ENCODE measurements at regions not wholly inside any gene's neighbourhood (a gene's known extent, or its start where the extent isn't known, plus 50 kb on each side); places are given as distances from the start of the nearest gene placed in this dataset.

- Histone ChIP-seq H3K36me3 (ENCODE audit: insufficient read depth, low read length, poor library complexity, severe bottlenecking) (no peaks in the 10 kb centered on the region), H3K9me3 (ENCODE audit: low read depth, low read length, poor library complexity, severe bottlenecking) (no peaks in the 10 kb centered on the region), H3K27me3 (replicated peaks; ENCODE audit: insufficient read depth, low read depth, low read length, poor library complexity) (peaks cover 28% of the 10 kb centered on the region), H3K4me1 (ENCODE audit: insufficient read depth, low read length, poor library complexity, severe bottlenecking) (no peaks in the 10 kb centered on the region), H3K27ac (ENCODE audit: low read depth, low read length, poor library complexity, severe bottlenecking) (no peak overlapping the region), H3K4me3 (ENCODE audit: low read depth, low read length, poor library complexity, severe bottlenecking) (no peak overlapping the region)
- BruUV-seq (replicated peaks) = no TSS peak
- POLR2A ChIA-PET (ENCODE audit: low non-redundant PET) = no interaction called here
- DNase-seq (ENCODE audit: low spot score) = no peak
- intact Hi-C loops (cut with micrococcal nuclease; ENCODE audit: unreplicated experiment) = no loop called here
- CTCF ChIA-PET = no interaction called here
- TF ChIP-seq EZH2 (IDR thresholded peaks at IDR 0.05; ENCODE audit: borderline replicate concordance, low read depth, low read length, poor library complexity, severe bottlenecking) = no peak
- TF ChIP-seq CTCF (conservative IDR thresholded peaks at IDR 0.05; ENCODE audit: low read depth, low read length) = no peak
Observed at GRCh38 chr20:48257833-48258232, 472.6 kb upstream of the SULF2 start.

GRCh38 chr20:48247961-48248360 is 462.7 kb upstream of the SULF2 start:
- BruUV-seq (replicated peaks) = no TSS peak
- CTCF ChIA-PET = no interaction called here
- intact Hi-C loops (cut with micrococcal nuclease; ENCODE audit: unreplicated experiment) = no loop called here
- Histone ChIP-seq H3K36me3 (ENCODE audit: insufficient read depth, low read length, poor library complexity, severe bottlenecking) (no peaks in the 10 kb centered on the region), H3K9me3 (ENCODE audit: low read depth, low read length, poor library complexity, severe bottlenecking) (no peaks in the 10 kb centered on the region), H3K4me3 (ENCODE audit: low read depth, low read length, poor library complexity, severe bottlenecking) (no peak overlapping the region), H3K4me1 (ENCODE audit: insufficient read depth, low read length, poor library complexity, severe bottlenecking) (no peaks in the 10 kb centered on the region), H3K27ac (ENCODE audit: low read depth, low read length, poor library complexity, severe bottlenecking) (no peak overlapping the region), H3K27me3 (replicated peaks; ENCODE audit: insufficient read depth, low read depth, low read length, poor library complexity) (no peaks in the 10 kb centered on the region)
- no peak for DNase-seq (ENCODE audit: low spot score)
- TF ChIP-seq EZH2 (IDR thresholded peaks at IDR 0.05; ENCODE audit: borderline replicate concordance, low read depth, low read length, poor library complexity, severe bottlenecking) (no peak), CTCF (conservative IDR thresholded peaks at IDR 0.05; ENCODE audit: low read depth, low read length) (no peak)
- POLR2A ChIA-PET (ENCODE audit: low non-redundant PET) = no interaction called here

GRCh38 chr20:48246061-48246790 is 460.9 kb upstream of the SULF2 start:
- POLR2A ChIA-PET (ENCODE audit: low non-redundant PET) = no interaction called here
- intact Hi-C loops (cut with micrococcal nuclease; ENCODE audit: unreplicated experiment) = no loop called here
- no peaks in the 10 kb centered on the region for H3K4me1 ChIP-seq (ENCODE audit: insufficient read depth, low read length, poor library complexity, severe bottlenecking)
- no peak for DNase-seq (ENCODE audit: low spot score)
- no peak overlapping the region for H3K4me3 ChIP-seq (ENCODE audit: low read depth, low read length, poor library complexity, severe bottlenecking)
- no peak overlapping the region for H3K27ac ChIP-seq (ENCODE audit: low read depth, low read length, poor library complexity, severe bottlenecking)
- TF ChIP-seq EZH2 (IDR thresholded peaks at IDR 0.05; ENCODE audit: borderline replicate concordance, low read depth, low read length, poor library complexity, severe bottlenecking) (no peak), CTCF (conservative IDR thresholded peaks at IDR 0.05; ENCODE audit: low read depth, low read length) (no peak)
- no peaks in the 10 kb centered on the region for H3K36me3 ChIP-seq (ENCODE audit: insufficient read depth, low read length, poor library complexity, severe bottlenecking)
- BruUV-seq (replicated peaks) = no TSS peak
- H3K27me3 ChIP-seq (replicated peaks; ENCODE audit: insufficient read depth, low read depth, low read length, poor library complexity) = peaks cover 3% of the 10 kb centered on the region
- CTCF ChIA-PET = no interaction called here
- no peaks in the 10 kb centered on the region for H3K9me3 ChIP-seq (ENCODE audit: low read depth, low read length, poor library complexity, severe bottlenecking)

Measured in A673 (cell line).